ENCODE measurements at regions not wholly inside any gene's neighbourhood (a gene's known extent, or its start where the extent isn't known, plus 50 kb on each side); places are given as distances from the start of the nearest gene placed in this dataset.

DNA sequence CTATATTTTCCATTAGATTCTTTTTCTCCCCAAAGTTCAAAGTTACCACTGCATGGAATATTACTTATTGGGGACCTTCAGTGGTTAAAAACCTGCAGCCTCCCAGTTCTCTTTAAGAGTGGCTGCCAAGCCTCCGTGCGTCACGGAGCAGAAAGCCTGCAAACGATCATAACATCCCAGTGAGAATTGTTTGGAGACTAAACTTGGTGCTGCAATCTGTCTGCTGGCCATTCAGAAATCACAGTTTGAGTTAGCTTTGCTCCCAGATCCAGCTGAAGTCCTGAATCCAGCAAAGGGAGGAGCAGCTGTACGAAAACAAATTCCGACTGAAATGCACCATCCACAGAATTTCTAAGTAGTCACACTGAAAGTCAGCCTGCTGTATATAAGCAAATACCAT lies 213.5 kb upstream of the PDE10A start:
- Histone ChIP-seq H3K4me3 (replicated peaks in 1 of 3; ENCODE audit: low read depth in 2 of 3, low read length in 3 of 3) (no peak overlapping the region), H3K36me3 (replicated peaks in 1 of 2; ENCODE audit: control insufficient read depth in 1 of 2, insufficient read depth in 2 of 2, low read length in 2 of 2) (no peaks in the 10 kb centered on the region), H3K9ac (ENCODE audit: insufficient read depth, low read length, poor library complexity, severe bottlenecking) (no peak overlapping the region), H2AFZ (ENCODE audit: insufficient read depth, low read depth, low read length, poor library complexity, severe bottlenecking) (no peak overlapping the region), H3K79me2 (ENCODE audit: insufficient read depth, low read length) (no peaks in the 10 kb centered on the region), H3K4me1 (ENCODE audit: control insufficient read depth in 1 of 2, insufficient read depth in 2 of 2, low read length in 2 of 2) (no peaks in the 10 kb centered on the region), H3K4me2 (replicated peaks; ENCODE audit: extremely low read depth, low read length, poor library complexity, severe bottlenecking) (no peak overlapping the region), H3K27me3 (ENCODE audit: control insufficient read depth in 2 of 2, insufficient read depth in 2 of 2, low read length in 2 of 2) (no peaks in the 10 kb centered on the region), H4K20me1 (ENCODE audit: insufficient read depth, low read length) (no peaks in the 10 kb centered on the region), H3K9me3 (replicated peaks in 1 of 2; ENCODE audit: control insufficient read depth in 1 of 2, insufficient read depth in 1 of 2, low read length in 2 of 2) (no peaks in the 10 kb centered on the region), H3K27ac (ENCODE audit: low read depth in 1 of 2, low read length in 2 of 2) (no peak overlapping the region)
- Mint-ChIP-seq H3K27me3 (ENCODE audit: low read depth in 3 of 3) (peaks cover 4 to 6% (median 5%) of the 10 kb centered on the region in 3 donors), H3K4me3 (no peak overlapping the region), H3K27ac (no peak overlapping the region), H3K4me1 (no peaks in the 10 kb centered on the region), H3K9me3 (peaks cover 0 to 2% (median 0%) of the 10 kb centered on the region in 7 donors), H3K36me3 (no peaks in the 10 kb centered on the region)
- no peak for TF ChIP-seq CTCF (IDR thresholded peaks at IDR 0.05)
- intact Hi-C loops (cut with micrococcal nuclease) = no loop called here
- WGBS (ENCODE audit: insufficient coverage) = 60% methylated on average over 5 of the region's 6 CpGs
- no peak for DNase-seq

DNA sequence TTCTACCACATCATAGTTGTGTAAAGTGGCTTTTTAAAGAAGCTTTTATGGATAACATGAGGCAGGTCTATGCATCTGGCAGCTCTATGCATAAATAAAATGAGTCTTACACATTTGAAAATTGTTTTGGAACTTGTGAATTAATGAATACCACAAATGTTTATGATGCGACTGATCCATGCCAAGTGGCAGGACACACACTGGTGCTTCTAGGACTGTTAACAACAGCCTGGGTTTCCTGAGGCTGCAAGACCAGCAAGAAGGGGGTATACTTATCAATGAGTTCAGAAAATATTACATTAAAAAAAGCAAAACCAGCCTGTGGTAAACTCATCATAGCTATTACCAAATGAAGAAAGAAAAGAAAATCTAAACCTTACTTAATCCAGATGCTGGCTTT lies 212.9 kb upstream of the PDE10A start:
- peaks cover 0 to 4% (median 2%) of the 10 kb centered on the region in 7 donors for H3K9me3 Mint-ChIP-seq
- H3K4me1 ChIP-seq (ENCODE audit: control insufficient read depth in 1 of 2, insufficient read depth in 2 of 2, low read length in 2 of 2) = no peaks in the 10 kb centered on the region
- H3K36me3 Mint-ChIP-seq = no peaks in the 10 kb centered on the region
- intact Hi-C loops (cut with micrococcal nuclease) = no loop called here
- no peak overlapping the region for H3K9ac ChIP-seq (ENCODE audit: insufficient read depth, low read length, poor library complexity, severe bottlenecking)
- no peaks in the 10 kb centered on the region for H3K4me1 Mint-ChIP-seq
- H3K4me2 ChIP-seq (replicated peaks; ENCODE audit: extremely low read depth, low read length, poor library complexity, severe bottlenecking) = no peak overlapping the region
- whole genome bisulfite sequencing (ENCODE audit: insufficient coverage) = no CpG with 5 or more reads among the region's 1 CpG
- H3K27ac Mint-ChIP-seq = no peak overlapping the region
- no peaks in the 10 kb centered on the region for H3K36me3 ChIP-seq (replicated peaks in 1 of 2; ENCODE audit: control insufficient read depth in 1 of 2, insufficient read depth in 2 of 2, low read length in 2 of 2)
- no peak overlapping the region for H3K4me3 ChIP-seq (replicated peaks in 1 of 3; ENCODE audit: low read depth in 2 of 3, low read length in 3 of 3)
- no peak for TF ChIP-seq CTCF (IDR thresholded peaks at IDR 0.05)
- H3K27ac ChIP-seq (ENCODE audit: low read depth in 1 of 2, low read length in 2 of 2) = no peak overlapping the region
- H3K9me3 ChIP-seq (replicated peaks in 1 of 2; ENCODE audit: control insufficient read depth in 1 of 2, insufficient read depth in 1 of 2, low read length in 2 of 2) = no peaks in the 10 kb centered on the region
- no peaks in the 10 kb centered on the region for H4K20me1 ChIP-seq (ENCODE audit: insufficient read depth, low read length)
- H3K27me3 Mint-ChIP-seq (ENCODE audit: low read depth in 3 of 3) = peaks cover 4 to 6% (median 6%) of the 10 kb centered on the region in 3 donors
- DNase-seq = no peak
- H3K27me3 ChIP-seq (ENCODE audit: control insufficient read depth in 2 of 2, insufficient read depth in 2 of 2, low read length in 2 of 2) = no peaks in the 10 kb centered on the region
- H3K79me2 ChIP-seq (ENCODE audit: insufficient read depth, low read length) = no peaks in the 10 kb centered on the region
- no peak overlapping the region for H2AFZ ChIP-seq (ENCODE audit: insufficient read depth, low read depth, low read length, poor library complexity, severe bottlenecking)
- H3K4me3 Mint-ChIP-seq = no peak overlapping the region
